Mesothelial cell of epicardium (in vitro differentiated cells): ENCODE measurements at regions not wholly inside any gene's neighbourhood (a gene's known extent, or its start where the extent isn't known, plus 50 kb on each side); places are given as distances from the start of the nearest gene placed in this dataset.
A peak's percentile ranks its signal among the peaks of the same experiment; 100 is the strongest.

Experiments
- DNase-seq, 2 experiments: peaks; one replicate each; pipeline ENCODE4 v3.0.0; 2021; ENCODE audit warnings: low spot score in 2 of 2; ENCODE audit not compliant: unreplicated experiment in 2 of 2
- H3K27ac Mint-ChIP-seq: 2 replicates; pipeline ENCODE4 v1.8.0; 2021; ENCODE audit warnings: mixed read lengths
- H3K27me3 Mint-ChIP-seq: 2 replicates; pipeline ENCODE4 v1.8.0; 2021; ENCODE audit warnings: low read depth, mixed read lengths
- H3K36me3 Mint-ChIP-seq: 2 replicates; pipeline ENCODE4 v1.8.0; 2021; ENCODE audit warnings: mixed read lengths
- H3K4me1 Mint-ChIP-seq: 2 replicates; pipeline ENCODE4 v1.8.0; 2021; ENCODE audit warnings: mixed read lengths
- H3K4me3 Mint-ChIP-seq: 2 replicates; pipeline ENCODE4 v1.8.0; 2021; ENCODE audit warnings: mild to moderate bottlenecking, moderate library complexity, mixed read lengths
- H3K9me3 Mint-ChIP-seq: 2 replicates; pipeline ENCODE4 v1.8.0; 2021; ENCODE audit warnings: mixed read lengths
- CTCF ChIP-seq: fragments of 200-600 bp; sonication (generic); IDR thresholded peaks from one replicate; pipeline ENCODE4 v1.5.0; 2021; ENCODE audit warnings: antibody characterized with exemption; ENCODE audit not compliant: unreplicated experiment

- Mint-ChIP-seq H3K27me3 (no peaks in the 10 kb centered on the region), H3K4me3 (no peak overlapping the region), H3K36me3 (no peaks in the 10 kb centered on the region), H3K4me1 (peaks cover 91% of the 10 kb centered on the region), H3K27ac (peak overlapping the region; percentile 91), H3K9me3 (no peaks in the 10 kb centered on the region)
- no peak for DNase-seq
- peak; percentile 19 for TF ChIP-seq CTCF
These were observed 452.1 kb upstream of the KCNMB2 start for GRCh38 chr3:178083906-178084866.

- no peaks in the 10 kb centered on the region for H3K27me3 Mint-ChIP-seq
- peak overlapping the region; percentile 91 for H3K27ac Mint-ChIP-seq
- DNase-seq = peak; percentile 39 to 68
- no peaks in the 10 kb centered on the region for H3K9me3 Mint-ChIP-seq
- peaks cover 90% of the 10 kb centered on the region for H3K4me1 Mint-ChIP-seq
- no peak for TF ChIP-seq CTCF
- H3K4me3 Mint-ChIP-seq = no peak overlapping the region
- H3K36me3 Mint-ChIP-seq = no peaks in the 10 kb centered on the region
These were observed 451.1 kb upstream of the KCNMB2 start for GRCh38 chr3:178084938-178085816.

GRCh38 chr3:178085817-178086123, 450.5 kb upstream of the KCNMB2 start:
- peak overlapping the region; percentile 91 for H3K27ac Mint-ChIP-seq

GRCh38 chr3:178086144-178086825, 450.0 kb upstream of the KCNMB2 start:
- Mint-ChIP-seq H3K36me3 (no peaks in the 10 kb centered on the region), H3K27me3 (no peaks in the 10 kb centered on the region), H3K4me3 (no peak overlapping the region), H3K27ac (peak overlapping the region; percentile 91), H3K4me1 (peaks cover 80% of the 10 kb centered on the region), H3K9me3 (peaks cover 4% of the 10 kb centered on the region)
- TF ChIP-seq CTCF = no peak
- DNase-seq = no peak

More at GRCh38 chr3:178085817-178086123, 450.5 kb upstream of the KCNMB2 start:
- no peak for TF ChIP-seq CTCF
- peaks cover 85% of the 10 kb centered on the region for H3K4me1 Mint-ChIP-seq
- no peaks in the 10 kb centered on the region for H3K36me3 Mint-ChIP-seq
- no peak overlapping the region for H3K4me3 Mint-ChIP-seq
- no peaks in the 10 kb centered on the region for H3K9me3 Mint-ChIP-seq
- no peak for DNase-seq
- H3K27me3 Mint-ChIP-seq = no peaks in the 10 kb centered on the region

- Mint-ChIP-seq H3K9me3 (peaks cover 15% of the 10 kb centered on the region), H3K4me3 (no peak overlapping the region), H3K27me3 (no peaks in the 10 kb centered on the region), H3K27ac (peak overlapping the region; percentile 70), H3K36me3 (peaks cover 1% of the 10 kb centered on the region), H3K4me1 (peaks cover 69% of the 10 kb centered on the region)
- no peak for TF ChIP-seq CTCF
- no peak for DNase-seq
These were observed 448.9 kb upstream of the KCNMB2 start for GRCh38 chr3:178087376-178087775.
